ENCODE measurements at regions not wholly inside any gene's neighbourhood (a gene's known extent, or its start where the extent isn't known, plus 50 kb on each side); places are given as distances from the start of the nearest gene placed in this dataset.
"Not testable (repeated sequence)": the region's sequence is repeated elsewhere in the genome, so short reads cannot be mapped to it uniquely, and the experiment has no call there.

GRCh38 chr12:34306133-34306830, 284.0 kb downstream of the ALG10 start:
- H3K4me1 ChIP-seq = no peaks in the 10 kb centered on the region
- no peaks in the 10 kb centered on the region for H3K36me3 ChIP-seq
- H3K4me3 ChIP-seq = no peak overlapping the region
- TF ChIP-seq CTCF (IDR thresholded peaks at IDR 0.05) = no peak
- H3K27ac ChIP-seq = no peak overlapping the region
- DNase-seq = no peak
- H3K27me3 ChIP-seq = no peaks in the 10 kb centered on the region
- intact Hi-C loops (cut with DNase I) = no loop called here
- H3K9ac ChIP-seq (ENCODE audit: low read depth in 2 of 2, low read length in 2 of 2) = no peak overlapping the region
- H3K9me3 ChIP-seq = no peaks in the 10 kb centered on the region

- H3K9ac ChIP-seq (ENCODE audit: low read depth in 2 of 2, low read length in 2 of 2); intact Hi-C loops (cut with DNase I); H3K27me3 ChIP-seq; DNase-seq; H3K36me3 ChIP-seq; H3K4me3 ChIP-seq; H3K9me3 ChIP-seq; H3K27ac ChIP-seq; H3K4me1 ChIP-seq: not testable (repeated sequence)
Measured at GRCh38 chr12:34309806-34310804, 287.8 kb downstream of the ALG10 start.

GRCh38 chr12:34311337-34311736, 289.0 kb downstream of the ALG10 start:
- intact Hi-C loops (cut with DNase I) = no loop called here
- no peaks in the 10 kb centered on the region for H3K36me3 ChIP-seq
- no peaks in the 10 kb centered on the region for H3K9me3 ChIP-seq
- no peak overlapping the region for H3K9ac ChIP-seq (ENCODE audit: low read depth in 2 of 2, low read length in 2 of 2)
- no peaks in the 10 kb centered on the region for H3K4me1 ChIP-seq
- H3K4me3 ChIP-seq = no peak overlapping the region
- H3K27me3 ChIP-seq = no peaks in the 10 kb centered on the region
- no peak for DNase-seq
- H3K27ac ChIP-seq = no peak overlapping the region
- TF ChIP-seq CTCF (IDR thresholded peaks at IDR 0.05) = no peak

GRCh38 chr12:34327671-34328070, 305.4 kb downstream of the ALG10 start:
- TF ChIP-seq CTCF (IDR thresholded peaks at IDR 0.05) = no peak
- no peaks in the 10 kb centered on the region for H3K36me3 ChIP-seq
- DNase-seq = no peak

GRCh38 chr12:34333337-34333736, 311.0 kb downstream of the ALG10 start:
- no peaks in the 10 kb centered on the region for H3K27me3 ChIP-seq
- H3K9ac ChIP-seq (ENCODE audit: low read depth in 2 of 2, low read length in 2 of 2) = no peak overlapping the region
- H3K9me3 ChIP-seq = no peaks in the 10 kb centered on the region
- no peaks in the 10 kb centered on the region for H3K4me1 ChIP-seq
- H3K4me3 ChIP-seq = no peak overlapping the region
- intact Hi-C loops (cut with DNase I) = no loop called here
- H3K27ac ChIP-seq = no peak overlapping the region
- no peaks in the 10 kb centered on the region for H3K36me3 ChIP-seq
- DNase-seq = no peak
- no peak for TF ChIP-seq CTCF (IDR thresholded peaks at IDR 0.05)

More at GRCh38 chr12:34327671-34328070, 305.4 kb downstream of the ALG10 start:
- intact Hi-C loops (cut with DNase I) = no loop called here
- H3K4me1 ChIP-seq = no peaks in the 10 kb centered on the region
- no peak overlapping the region for H3K4me3 ChIP-seq
- H3K27ac ChIP-seq = no peak overlapping the region
- H3K9ac ChIP-seq (ENCODE audit: low read depth in 2 of 2, low read length in 2 of 2) = no peak overlapping the region
- no peaks in the 10 kb centered on the region for H3K9me3 ChIP-seq
- no peaks in the 10 kb centered on the region for H3K27me3 ChIP-seq
